H9 (cell line): ENCODE measurements at regions not wholly inside any gene's neighbourhood (a gene's known extent, or its start where the extent isn't known, plus 50 kb on each side); places are given as distances from the start of the nearest gene placed in this dataset.

ENCODE experiments used
- DNase-seq: peaks from one replicate; pipeline ENCODE4 v3.0.0-alpha.2; 2017
- H2AFZ ChIP-seq: one replicate; pipeline ENCODE4 v1.6.1; 2013; ENCODE audit warnings: mild to moderate bottlenecking, low read length, control low read depth, moderate library complexity
- H2AK5ac ChIP-seq: 2 replicates; pipeline ENCODE4 v1.6.1; 2013; ENCODE audit warnings: low read length, control low read depth, mixed read lengths; ENCODE audit not compliant: insufficient read length
- H2BK120ac ChIP-seq: one replicate; pipeline ENCODE4 v1.6.1; 2013; ENCODE audit warnings: low read depth, mild to moderate bottlenecking, low read length, control low read depth, inconsistent platforms; ENCODE audit not compliant: poor library complexity, severe bottlenecking
- H2BK12ac ChIP-seq: 2 replicates; pipeline ENCODE4 v1.6.1; 2013; ENCODE audit warnings: low read length, control low read depth, mixed read lengths, low read depth; ENCODE audit not compliant: insufficient read length
- H2BK15ac ChIP-seq: 2 replicates; pipeline ENCODE4 v1.6.1; 2013; ENCODE audit warnings: low read depth, low read length, control low read depth
- H2BK20ac ChIP-seq: one replicate; pipeline ENCODE4 v1.6.1; 2013; ENCODE audit warnings: low read depth, mild to moderate bottlenecking, low read length, control low read depth, inconsistent platforms; ENCODE audit not compliant: poor library complexity, severe bottlenecking
- H2BK5ac ChIP-seq: 2 replicates; pipeline ENCODE4 v1.6.1; 2013; ENCODE audit warnings: low read length, control low read depth, mixed read lengths; ENCODE audit not compliant: insufficient read length
- H3K14ac ChIP-seq: 2 replicates; pipeline ENCODE4 v1.6.1; 2013; ENCODE audit warnings: low read length, control low read depth; ENCODE audit not compliant: insufficient read depth
- H3K18ac ChIP-seq: 2 replicates; pipeline ENCODE4 v1.6.1; 2013; ENCODE audit warnings: low read depth, mild to moderate bottlenecking, mixed read lengths, low read length, control low read depth; ENCODE audit not compliant: insufficient read length
- H3K23ac ChIP-seq: 2 replicates; pipeline ENCODE4 v1.6.1; 2013; ENCODE audit warnings: low read length, control low read depth, mixed read lengths, low read depth; ENCODE audit not compliant: insufficient read length
- H3K23me2 ChIP-seq: 2 replicates; pipeline ENCODE4 v1.6.1; 2013; ENCODE audit warnings: low read depth, mild to moderate bottlenecking, mixed read lengths, low read length, control low read depth; ENCODE audit not compliant: insufficient read length, poor library complexity, severe bottlenecking
- H3K27ac ChIP-seq: 2 replicates; pipeline ENCODE4 v1.5.1; 2013; ENCODE audit warnings: low read length, control low read depth, mixed read lengths, low read depth; ENCODE audit not compliant: insufficient read length
- H3K27me3 ChIP-seq: 2 replicates; pipeline ENCODE4 v1.6.1; 2013; ENCODE audit warnings: low read length, control low read depth, inconsistent platforms; ENCODE audit not compliant: insufficient read depth
- H3K4ac ChIP-seq: 2 replicates; pipeline ENCODE4 v1.6.1; 2013; ENCODE audit warnings: low read depth, mild to moderate bottlenecking, control low read depth, inconsistent platforms, low read length, moderate library complexity
- H3K4me1 ChIP-seq: 2 replicates; pipeline ENCODE4 v1.6.1; 2013; ENCODE audit warnings: low read length, control low read depth, inconsistent platforms; ENCODE audit not compliant: insufficient read depth
- H3K4me2 ChIP-seq: 2 replicates; pipeline ENCODE4 v1.6.1; 2013; ENCODE audit warnings: low read length, control low read depth, mixed read lengths; ENCODE audit not compliant: insufficient read length, insufficient read depth
- H3K56ac ChIP-seq: 2 replicates; pipeline ENCODE4 v1.6.1; 2013; ENCODE audit warnings: low read depth, mild to moderate bottlenecking, mixed read lengths, low read length, control low read depth; ENCODE audit not compliant: insufficient read length
- H3K79me1 ChIP-seq: 2 replicates; pipeline ENCODE4 v1.6.1; 2013; ENCODE audit warnings: low read depth, mild to moderate bottlenecking, moderate library complexity, low read length, control low read depth, inconsistent platforms; ENCODE audit not compliant: insufficient read depth, poor library complexity, severe bottlenecking
- H3K79me2 ChIP-seq: 2 replicates; pipeline ENCODE4 v1.6.1; 2013; ENCODE audit warnings: low read length, control low read depth, inconsistent platforms; ENCODE audit not compliant: insufficient read depth
- H3K9ac ChIP-seq: 2 replicates; pipeline ENCODE4 v1.6.1; 2013; ENCODE audit warnings: low read length, control low read depth, mixed read lengths; ENCODE audit not compliant: insufficient read length; ENCODE audit errors: extremely low read depth
- H3K9me3 ChIP-seq: one replicate; pipeline ENCODE4 v1.6.1; 2013; ENCODE audit warnings: low read depth, low read length, inconsistent platforms; ENCODE audit not compliant: control insufficient read depth
- H3T11ph ChIP-seq: one replicate; pipeline ENCODE4 v1.6.1; 2013; ENCODE audit warnings: mild to moderate bottlenecking, low read length, control low read depth, inconsistent platforms
- H4K20me1 ChIP-seq: one replicate; pipeline ENCODE4 v1.6.1; 2013; ENCODE audit not compliant: control insufficient read depth, insufficient read length, insufficient read depth
- H4K5ac ChIP-seq: 2 replicates; pipeline ENCODE4 v1.6.1; 2013; ENCODE audit warnings: low read depth, mild to moderate bottlenecking, mixed read lengths, low read length, control low read depth; ENCODE audit not compliant: insufficient read length
- H4K8ac ChIP-seq: replicated peaks from 2 replicates; pipeline ENCODE4 v1.6.1; 2013; ENCODE audit warnings: low read length, control low read depth, mixed read lengths, low read depth; ENCODE audit not compliant: insufficient read length
- H4K91ac ChIP-seq: 2 replicates; pipeline ENCODE4 v1.6.1; 2013; ENCODE audit warnings: low read depth, mild to moderate bottlenecking, moderate library complexity, mixed read lengths, low read length, control low read depth; ENCODE audit not compliant: insufficient read length
- H3K27ac Mint-ChIP-seq, 3 experiments: 2 replicates in 2 of 3; 3 replicates in 1 of 3; pipeline ENCODE4 v1.8.0; 2020 to 2021; ENCODE audit warnings: mixed read lengths in 3 of 3, mild to moderate bottlenecking in 1 of 3, moderate library complexity in 1 of 3
- H3K27me3 Mint-ChIP-seq: 2 replicates; pipeline ENCODE4 v1.8.0; 2021; ENCODE audit warnings: low read depth, mild to moderate bottlenecking, moderate library complexity, mixed read lengths
- H3K36me3 Mint-ChIP-seq, 3 experiments: 2 replicates in 2 of 3; 3 replicates in 1 of 3; pipeline ENCODE4 v1.8.0; 2020 to 2021; ENCODE audit warnings: low read depth in 3 of 3, mixed read lengths in 3 of 3; ENCODE audit not compliant: insufficient read depth in 1 of 3
- H3K4me1 Mint-ChIP-seq, 2 experiments: 2 replicates each; pipeline ENCODE4 v1.8.0; 2020; ENCODE audit warnings: mixed read lengths in 2 of 2
- H3K4me3 Mint-ChIP-seq, 2 experiments: 2 replicates in 1 of 2; 3 replicates in 1 of 2; pipeline ENCODE4 v1.8.0; 2020 to 2021; ENCODE audit warnings: mild to moderate bottlenecking in 2 of 2, mixed read lengths in 2 of 2, moderate library complexity in 1 of 2
- H3K9me3 Mint-ChIP-seq, 2 experiments: 2 replicates in 1 of 2; 3 replicates in 1 of 2; pipeline ENCODE4 v1.8.0; 2020; ENCODE audit warnings: mild to moderate bottlenecking in 2 of 2, mixed read lengths in 2 of 2, moderate library complexity in 1 of 2
- CTCF ChIP-seq: fragments of 200-600 bp; sonication (generic); conservative IDR thresholded peaks from 3 replicates; pipeline ENCODE4 v1.8.0; 2021; ENCODE audit warnings: antibody characterized with exemption, mild to moderate bottlenecking
- WGBS: extraction: QIAGEN DNeasy Blood & Tissue Kit; methylation state at CpG from one replicate; pipeline ENCODE4 v1.1.7; 2013; ENCODE audit warnings: missing lambda C conversion rate, low lambda C conversion rate, mixed read lengths; ENCODE audit not compliant: insufficient read length; ENCODE audit errors: extremely low coverage; 5-methylcytosine and 5-hydroxymethylcytosine counted together

- H3T11ph ChIP-seq: no peak overlapping the region
- H4K91ac ChIP-seq: no peak overlapping the region
- Mint-ChIP-seq H3K9me3 (no peaks in the 10 kb centered on the region), H3K36me3 (no peaks in the 10 kb centered on the region), H3K4me3 (no peak overlapping the region), H3K4me1 (peaks cover 8% of the 10 kb centered on the region in 2 experiments), H3K27me3 (no peaks in the 10 kb centered on the region), H3K27ac (no peak overlapping the region)
- H3K79me2 ChIP-seq: no peaks in the 10 kb centered on the region
- no peaks in the 10 kb centered on the region for H3K9me3 ChIP-seq
- H2BK12ac ChIP-seq: no peak overlapping the region
- no peak overlapping the region for H2BK5ac ChIP-seq
- no peaks in the 10 kb centered on the region for H3K79me1 ChIP-seq
- TF ChIP-seq CTCF: no peak
- H3K4me2 ChIP-seq: no peak overlapping the region
- H3K56ac ChIP-seq: no peak overlapping the region
- H3K14ac ChIP-seq: no peak overlapping the region
- no peak for DNase-seq
- H3K4ac ChIP-seq: no peak overlapping the region
- no peaks in the 10 kb centered on the region for H3K23me2 ChIP-seq
- H2BK20ac ChIP-seq: no peak overlapping the region
- H2BK120ac ChIP-seq: no peak overlapping the region
- no peak overlapping the region for H2AK5ac ChIP-seq
- H3K4me1 ChIP-seq: no peaks in the 10 kb centered on the region
- no peaks in the 10 kb centered on the region for H3K27me3 ChIP-seq
- H3K27ac ChIP-seq: no peak overlapping the region
- H4K8ac ChIP-seq: no peak overlapping the region
- H3K23ac ChIP-seq: no peak overlapping the region
- H4K20me1 ChIP-seq: no peaks in the 10 kb centered on the region
- H4K5ac ChIP-seq: no peak overlapping the region
- H2AFZ ChIP-seq: no peak overlapping the region
- no CpG with 5 or more reads among the region's 7 CpGs for WGBS
- no peak overlapping the region for H3K18ac ChIP-seq
- H3K9ac ChIP-seq: no peak overlapping the region
- no peak overlapping the region for H2BK15ac ChIP-seq
Measured at GRCh38 chr13:38535261-38535660, 151.6 kb upstream of the FREM2 start.
